ENCODE measurements at regions not wholly inside any gene's neighbourhood (a gene's known extent, or its start where the extent isn't known, plus 50 kb on each side); places are given as distances from the start of the nearest gene placed in this dataset.

DNA sequence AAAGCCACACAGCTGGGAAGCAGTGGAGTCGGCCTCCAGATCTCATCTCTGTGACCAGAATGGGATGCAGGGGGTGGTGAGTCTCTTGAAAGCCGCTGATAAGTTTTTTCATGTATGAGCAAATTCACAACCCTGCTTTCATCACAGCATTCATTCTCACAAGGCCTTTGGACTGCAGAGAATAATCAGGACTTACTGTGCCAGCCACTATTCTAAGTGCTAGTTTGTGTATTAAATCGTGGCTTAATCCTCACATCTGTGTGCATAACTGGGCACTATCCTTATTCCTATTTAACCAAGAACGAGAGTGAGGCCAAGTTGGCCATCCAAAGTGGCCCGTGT, 64.2 kb upstream of the POLG start:
- peak overlapping the region in 1 of 2 experiments; percentile 46; a peak in 3 of 5 replicates for H3K4me3 Mint-ChIP-seq
- TF ChIP-seq, protein P1, sequence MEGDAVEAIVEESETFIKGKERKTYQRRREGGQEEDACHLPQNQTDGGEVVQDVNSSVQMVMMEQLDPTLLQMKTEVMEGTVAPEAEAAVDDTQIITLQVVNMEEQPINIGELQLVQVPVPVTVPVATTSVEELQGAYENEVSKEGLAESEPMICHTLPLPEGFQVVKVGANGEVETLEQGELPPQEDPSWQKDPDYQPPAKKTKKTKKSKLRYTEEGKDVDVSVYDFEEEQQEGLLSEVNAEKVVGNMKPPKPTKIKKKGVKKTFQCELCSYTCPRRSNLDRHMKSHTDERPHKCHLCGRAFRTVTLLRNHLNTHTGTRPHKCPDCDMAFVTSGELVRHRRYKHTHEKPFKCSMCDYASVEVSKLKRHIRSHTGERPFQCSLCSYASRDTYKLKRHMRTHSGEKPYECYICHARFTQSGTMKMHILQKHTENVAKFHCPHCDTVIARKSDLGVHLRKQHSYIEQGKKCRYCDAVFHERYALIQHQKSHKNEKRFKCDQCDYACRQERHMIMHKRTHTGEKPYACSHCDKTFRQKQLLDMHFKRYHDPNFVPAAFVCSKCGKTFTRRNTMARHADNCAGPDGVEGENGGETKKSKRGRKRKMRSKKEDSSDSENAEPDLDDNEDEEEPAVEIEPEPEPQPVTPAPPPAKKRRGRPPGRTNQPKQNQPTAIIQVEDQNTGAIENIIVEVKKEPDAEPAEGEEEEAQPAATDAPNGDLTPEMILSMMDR (conservative IDR thresholded peaks at IDR 0.05): no peak

More for the DNA sequence above, 64.2 kb upstream of the POLG start:
- H2BK20ac ChIP-seq (ENCODE audit: low read depth, low read length, poor library complexity, severe bottlenecking): no peak overlapping the region
- Mint-ChIP-seq H3K36me3 (ENCODE audit: insufficient read depth in 1 of 3, low read depth in 3 of 3) (no peaks in the 10 kb centered on the region; a peak in 1 of 7 replicates), H3K27ac (no peak overlapping the region), H3K9me3 (peaks cover 0 to 12% of the 10 kb centered on the region in 2 experiments; a peak in 2 of 5 replicates), H3K4me1 (peaks cover 22 to 42% of the 10 kb centered on the region in 2 experiments), H3K27me3 (ENCODE audit: low read depth) (peaks cover 99% of the 10 kb centered on the region)
- H3K4me1 ChIP-seq (ENCODE audit: insufficient read depth, low read length): peaks cover 7% of the 10 kb centered on the region; the same call in 1 of the 2 replicates
- H2BK12ac ChIP-seq (ENCODE audit: insufficient read length, low read depth, low read length): no peak overlapping the region
- H3K27me3 ChIP-seq (ENCODE audit: insufficient read depth, low read length): peaks cover 96% of the 10 kb centered on the region
- H3K14ac ChIP-seq (ENCODE audit: insufficient read depth, low read length): no peak overlapping the region
- no peak overlapping the region for H3K23ac ChIP-seq (ENCODE audit: insufficient read length, low read depth, low read length)
- peak overlapping the region; percentile 47 for H3K4me2 ChIP-seq (ENCODE audit: insufficient read depth, insufficient read length, low read length)
- no peak overlapping the region for H2AK5ac ChIP-seq (ENCODE audit: insufficient read length, low read length)
- no peaks in the 10 kb centered on the region for H4K20me1 ChIP-seq (ENCODE audit: control insufficient read depth, insufficient read depth, insufficient read length)
- DNase-seq: no peak
- H3K27ac ChIP-seq (ENCODE audit: insufficient read length, low read depth, low read length): no peak overlapping the region
- no peak overlapping the region for H2BK120ac ChIP-seq (ENCODE audit: low read depth, low read length, poor library complexity, severe bottlenecking)
- no peaks in the 10 kb centered on the region for H3K79me2 ChIP-seq (ENCODE audit: insufficient read depth, low read length)
- H3K79me1 ChIP-seq (ENCODE audit: insufficient read depth, low read depth, low read length, poor library complexity, severe bottlenecking): no peaks in the 10 kb centered on the region
- H4K8ac ChIP-seq (replicated peaks; ENCODE audit: insufficient read length, low read depth, low read length): no peak overlapping the region
- H3K9me3 ChIP-seq (ENCODE audit: control insufficient read depth, low read depth, low read length): no peaks in the 10 kb centered on the region
- no peak overlapping the region for H3T11ph ChIP-seq (ENCODE audit: low read length)
- no peak overlapping the region for H3K56ac ChIP-seq (ENCODE audit: insufficient read length, low read depth, low read length)
- H3K4ac ChIP-seq (ENCODE audit: low read depth, low read length): no peak overlapping the region
- no peak overlapping the region for H4K5ac ChIP-seq (ENCODE audit: insufficient read length, low read depth, low read length)
- H3K18ac ChIP-seq (ENCODE audit: insufficient read length, low read depth, low read length): no peak overlapping the region
- H2AFZ ChIP-seq (ENCODE audit: low read length): no peak overlapping the region
- no peak overlapping the region for H4K91ac ChIP-seq (ENCODE audit: insufficient read length, low read depth, low read length)
- WGBS (ENCODE audit: extremely low coverage, insufficient read length, low lambda C conversion rate): no CpG with 5 or more reads among the region's 5 CpGs
- H2BK5ac ChIP-seq (ENCODE audit: insufficient read length, low read length): no peak overlapping the region
- peaks cover 3% of the 10 kb centered on the region for H3K23me2 ChIP-seq (ENCODE audit: insufficient read length, low read depth, low read length, poor library complexity, severe bottlenecking)
- no peak overlapping the region for H2BK15ac ChIP-seq (ENCODE audit: low read depth, low read length)
- H3K9ac ChIP-seq (ENCODE audit: extremely low read depth, insufficient read length, low read length): no peak overlapping the region
